GM12878 (cell line): ENCODE measurements at regions not wholly inside any gene's neighbourhood (a gene's known extent, or its start where the extent isn't known, plus 50 kb on each side); places are given as distances from the start of the nearest gene placed in this dataset.

Source experiments
- E4F1 ChIP-seq: fragments of 450-650 bp; IDR thresholded peaks from 2 replicates; pipeline ENCODE4 v1.6.1; 2018; ENCODE audit warnings: borderline replicate concordance, mild to moderate bottlenecking; ENCODE audit not compliant: partially characterized antibody
- ELK1 ChIP-seq: IDR thresholded peaks from 2 replicates; pipeline ENCODE4 v1.6.1; 2012; ENCODE audit warnings: low read depth, low read length, improper control_type of control experiment
- MAX ChIP-seq: IDR thresholded peaks from 2 replicates; pipeline ENCODE4 v1.6.1; 2012; ENCODE audit warnings: low read depth, low read length, improper control_type of control experiment
- MEF2B ChIP-seq: fragments of 450-650 bp; IDR thresholded peaks from 2 replicates; pipeline ENCODE4 v1.6.1; 2018; ENCODE audit warnings: mild to moderate bottlenecking, moderate library complexity; ENCODE audit not compliant: partially characterized antibody, poor library complexity, severe bottlenecking
- TBL1XR1 ChIP-seq: IDR thresholded peaks from 2 replicates; pipeline ENCODE4 v1.6.1; 2012; ENCODE audit warnings: low read depth, low read length, improper control_type of control experiment
- USF1 ChIP-seq: IDR thresholded peaks from 2 replicates; pipeline ENCODE4 v1.6.1; 2011; ENCODE audit warnings: borderline replicate concordance, low read depth, mild to moderate bottlenecking, moderate library complexity, mixed read lengths, low read length; ENCODE audit not compliant: insufficient read depth; ENCODE audit errors: extremely low read length

- TF ChIP-seq ELK1 (no peak), TBL1XR1 (no peak), E4F1 (no peak), USF1 (no peak), MEF2B (no peak), MAX (no peak)
Observed at GRCh38 chr1:100607628-100608240, 69.8 kb downstream of the GPR88 start (continued).
